ENCODE measurements at regions not wholly inside any gene's neighbourhood (a gene's known extent, or its start where the extent isn't known, plus 50 kb on each side); places are given as distances from the start of the nearest gene placed in this dataset.

DNA sequence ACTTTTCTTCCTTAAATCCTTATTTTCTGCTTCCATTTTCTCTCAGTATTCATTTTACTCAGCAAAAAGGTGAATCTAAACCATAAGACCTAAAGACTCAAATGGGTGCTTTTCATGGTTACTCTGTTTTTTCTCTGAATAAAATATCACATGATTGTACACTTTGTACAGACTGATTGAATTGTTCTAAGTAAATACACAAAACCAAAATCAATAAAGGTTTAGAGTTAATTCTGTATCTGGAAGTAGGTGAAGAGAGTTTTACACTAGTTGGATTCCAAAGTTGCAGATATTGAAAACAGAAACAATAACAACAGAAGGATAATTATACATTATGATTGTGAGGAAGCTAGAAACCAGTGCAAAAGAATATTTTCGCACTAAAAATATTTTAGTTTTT, 546.2 kb downstream of the TUSC7 start:
- no peak for DNase-seq
- intact Hi-C loops (cut with DNase I) = no loop called here

DNA sequence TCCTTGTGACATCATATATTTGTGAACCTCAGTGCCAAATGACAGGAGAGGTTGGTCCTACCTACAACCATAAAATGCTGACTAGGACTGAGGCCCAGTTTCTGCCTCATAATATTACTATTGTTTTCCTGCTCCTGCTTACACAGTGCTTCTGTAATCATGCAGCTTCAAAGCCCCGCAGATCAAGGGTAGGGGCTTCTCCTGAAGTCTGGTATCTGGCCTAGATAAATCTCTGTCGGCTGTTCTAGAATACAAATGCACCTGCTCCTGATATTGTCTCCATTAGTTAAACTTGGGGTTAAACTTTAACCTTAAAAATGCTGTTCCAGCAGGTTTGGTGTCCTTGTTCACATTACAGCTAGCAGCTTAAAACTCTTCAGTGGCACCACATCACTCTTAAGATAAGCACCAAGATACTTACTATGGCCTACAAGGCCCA, 552.4 kb downstream of the TUSC7 start:
- DNase-seq = no peak
- intact Hi-C loops (cut with DNase I) = no loop called here

DNA sequence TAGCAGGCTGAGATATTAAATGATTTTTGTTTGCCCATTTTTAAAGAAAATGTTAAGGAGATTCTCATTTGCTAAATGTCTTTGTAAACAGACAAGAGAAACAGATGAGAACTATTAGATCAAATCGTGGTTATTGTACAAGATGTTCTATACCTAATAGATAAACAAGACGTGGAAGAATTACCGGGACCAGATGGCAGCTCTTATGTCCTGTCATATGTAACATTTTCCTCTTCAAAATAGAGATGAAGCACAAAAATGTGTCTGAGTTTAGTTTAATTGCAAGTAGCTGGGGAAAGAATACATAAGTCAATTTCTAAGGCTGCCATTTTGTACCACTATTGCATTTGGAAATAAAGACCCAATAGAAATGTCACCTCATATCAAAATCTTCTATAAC, 553.7 kb downstream of the TUSC7 start:
- intact Hi-C loops (cut with DNase I) = no loop called here
- DNase-seq = no peak

- intact Hi-C loops (cut with DNase I) = no loop called here
Measured at GRCh38 chr3:117263745-117264144, 554.2 kb downstream of the TUSC7 start.

DNA sequence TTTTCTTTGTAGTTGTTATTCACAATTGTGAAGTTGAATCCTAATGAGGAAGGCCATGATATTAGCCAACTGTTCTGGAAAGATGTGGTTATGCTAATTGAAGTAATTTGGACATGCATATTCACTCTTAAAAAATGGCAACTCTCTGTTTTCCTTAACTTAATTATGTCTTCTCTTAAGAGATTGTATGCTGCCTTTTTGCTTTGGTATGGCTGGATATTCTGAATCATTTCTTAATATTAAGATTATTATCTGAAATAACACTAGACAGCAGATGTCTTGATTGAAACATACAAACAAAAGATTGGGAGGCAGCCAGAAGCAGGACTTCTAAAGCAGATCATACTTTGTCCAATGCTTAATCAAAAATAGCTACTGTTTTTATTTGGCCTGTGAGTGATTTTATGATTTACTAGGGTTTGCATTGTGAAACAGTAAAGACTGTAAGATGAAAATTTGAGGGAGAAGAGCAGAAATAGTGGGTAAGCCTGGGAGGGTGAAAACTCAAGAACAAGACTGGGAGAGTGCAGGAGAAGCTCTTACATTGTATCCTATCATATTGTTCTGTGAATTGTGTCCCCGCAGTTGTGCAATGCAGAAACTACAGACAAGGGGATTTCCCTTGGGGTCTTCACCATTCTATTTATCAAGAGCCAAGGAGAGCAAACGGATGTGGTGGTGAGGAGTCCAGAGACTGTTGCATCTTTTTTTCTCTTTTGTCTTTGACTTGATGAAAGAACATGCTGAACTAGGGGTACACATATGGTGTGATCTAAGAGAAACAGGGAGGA, 554.8 kb downstream of the TUSC7 start:
- intact Hi-C loops (cut with DNase I) = no loop called here
- no peak for DNase-seq

More at GRCh38 chr3:117263745-117264144, 554.2 kb downstream of the TUSC7 start:
- no peak for DNase-seq

GRCh38 chr3:117266806-117267205, 557.2 kb downstream of the TUSC7 start:
- intact Hi-C loops (cut with DNase I) = no loop called here
- no peak for DNase-seq

GRCh38 chr3:117268318-117268717, 558.7 kb downstream of the TUSC7 start:
- no peak for DNase-seq
- intact Hi-C loops (cut with DNase I) = no loop called here

DNA sequence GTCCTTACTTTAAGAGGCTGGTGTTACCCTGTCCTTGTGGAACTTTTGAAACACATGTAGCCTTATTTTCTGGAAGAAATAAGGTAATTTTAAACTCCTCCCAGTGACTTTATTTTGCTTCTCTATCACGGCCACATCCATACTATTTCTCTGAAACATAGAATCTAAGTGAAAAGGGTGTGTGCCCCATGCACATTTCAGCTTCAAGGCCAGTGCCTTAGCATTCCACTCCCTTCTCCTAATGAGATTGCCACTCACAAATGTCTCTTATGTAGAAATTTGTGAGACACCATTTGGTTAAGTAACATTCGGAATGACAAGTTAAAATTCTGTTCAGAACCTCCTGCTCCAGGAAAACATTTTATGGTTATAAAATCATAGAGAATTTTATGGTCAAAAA, 562.7 kb downstream of the TUSC7 start:
- intact Hi-C loops (cut with DNase I) = no loop called here
- no peak for DNase-seq

DNA sequence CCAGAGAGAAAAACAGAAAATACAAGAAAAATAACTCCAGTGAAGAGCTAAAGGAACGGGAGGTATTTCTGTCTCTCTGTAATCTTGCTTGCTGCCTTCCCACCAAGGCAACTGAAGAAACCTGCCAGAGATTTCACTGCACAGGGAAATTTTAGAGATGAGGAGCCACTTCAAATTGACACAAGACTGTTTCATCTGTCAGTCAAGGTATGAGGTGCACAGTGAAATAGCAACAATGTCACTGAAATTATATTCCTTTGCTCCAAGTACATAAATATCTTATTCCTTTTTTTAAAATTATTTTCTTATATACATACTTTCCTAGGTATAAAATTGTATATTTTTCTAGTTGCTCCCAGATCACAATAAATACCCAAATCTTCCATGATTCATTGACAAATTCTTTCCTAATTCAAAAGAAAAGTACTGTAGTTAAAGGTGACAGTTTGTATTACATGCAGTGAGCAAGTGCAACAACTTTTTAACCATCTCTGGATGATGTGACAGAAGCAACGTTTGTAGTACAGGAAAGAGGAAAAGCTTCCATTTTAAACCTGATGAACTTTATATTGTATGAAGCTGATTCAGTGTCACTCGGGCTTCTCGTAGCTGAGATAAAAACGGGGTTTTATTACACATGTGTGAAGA, 563.4 kb downstream of the TUSC7 start:
- intact Hi-C loops (cut with DNase I) = no loop called here
- peak in 4 of 42 donors; percentile 11 to 21 (median 16) for DNase-seq

DNA sequence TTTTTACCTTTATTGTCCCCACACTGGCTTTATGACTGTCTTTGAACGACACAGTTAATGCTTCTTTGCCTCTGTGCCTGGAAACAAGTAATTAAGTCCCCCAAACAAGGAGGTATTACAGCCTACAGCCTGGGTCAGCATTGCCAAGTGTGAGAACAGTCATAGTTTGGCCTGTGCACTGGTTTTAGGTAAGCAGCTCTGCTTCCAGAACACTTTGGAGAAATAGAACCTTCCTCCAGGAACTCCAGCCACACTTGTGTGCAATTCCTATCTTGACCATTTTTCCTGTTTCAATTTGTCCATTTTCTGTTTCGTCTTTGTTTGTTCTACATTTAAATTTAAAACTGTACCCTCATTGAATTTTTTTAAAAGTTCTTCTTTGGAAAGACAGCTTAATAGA, 568.2 kb downstream of the TUSC7 start:
- DNase-seq = peak in 3 of 42 donors; percentile 6 to 47 (median 26)
- intact Hi-C loops (cut with DNase I) = no loop called here

GRCh38 chr3:117278424-117279190, 569.0 kb downstream of the TUSC7 start:
- peak in 3 of 42 donors; percentile 21 to 73 (median 25) for DNase-seq
- intact Hi-C loops (cut with DNase I) = no loop called here

GRCh38 chr3:117281371-117281770, 571.8 kb downstream of the TUSC7 start:
- DNase-seq = peak in 1 of 42 donors; percentile 4

DNA sequence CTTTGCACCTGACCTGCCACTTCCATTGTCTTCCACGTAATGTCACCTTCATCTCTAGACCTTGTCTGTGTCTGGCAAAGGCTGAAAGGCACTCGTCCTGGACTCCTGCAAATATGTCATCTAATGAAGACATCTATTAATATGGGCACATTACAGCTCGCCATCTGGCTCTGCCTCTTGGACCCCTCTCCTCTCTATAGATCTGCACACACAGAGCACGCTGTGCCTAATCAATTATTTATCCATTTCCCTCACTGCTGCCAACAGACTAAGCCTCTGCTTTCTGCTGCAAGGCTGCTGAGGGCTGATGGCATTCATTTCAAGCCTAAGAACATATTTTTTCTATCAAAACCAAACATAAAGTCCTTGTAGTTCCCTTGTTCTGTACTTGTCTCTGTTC, 573.0 kb downstream of the TUSC7 start:
- intact Hi-C loops (cut with DNase I) = no loop called here

More at GRCh38 chr3:117281371-117281770, 571.8 kb downstream of the TUSC7 start:
- intact Hi-C loops (cut with DNase I) = no loop called here

GRCh38 chr3:117285737-117286136, 576.2 kb downstream of the TUSC7 start:
- peak in 13 of 42 donors; percentile 5 to 67 (median 22) for DNase-seq
- intact Hi-C loops (cut with DNase I) = no loop called here

More for the DNA sequence above, 573.0 kb downstream of the TUSC7 start:
- DNase-seq = no peak

GRCh38 chr3:117286488-117286887, 576.9 kb downstream of the TUSC7 start:
- DNase-seq = no peak
- intact Hi-C loops (cut with DNase I) = no loop called here

DNA sequence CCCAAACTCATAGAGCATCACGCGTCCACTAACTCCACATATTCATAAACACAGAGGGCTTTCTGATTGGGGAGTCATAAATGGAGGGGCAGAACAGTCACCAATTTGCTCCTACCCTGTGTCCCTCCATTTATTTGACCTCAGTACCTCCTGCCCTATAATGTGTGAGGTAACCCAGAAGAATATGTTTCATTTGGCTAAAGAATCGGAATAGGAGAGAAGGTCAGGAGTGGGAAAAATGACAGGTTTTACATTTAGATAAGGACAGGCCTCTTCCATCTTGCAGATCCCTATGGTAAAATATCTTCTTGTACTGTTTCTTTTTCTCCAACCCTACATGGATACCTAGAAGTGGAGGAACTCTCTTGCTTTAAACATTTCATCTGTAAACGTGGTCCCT, 578.0 kb downstream of the TUSC7 start:
- DNase-seq = no peak
- intact Hi-C loops (cut with DNase I) = no loop called here

DNA sequence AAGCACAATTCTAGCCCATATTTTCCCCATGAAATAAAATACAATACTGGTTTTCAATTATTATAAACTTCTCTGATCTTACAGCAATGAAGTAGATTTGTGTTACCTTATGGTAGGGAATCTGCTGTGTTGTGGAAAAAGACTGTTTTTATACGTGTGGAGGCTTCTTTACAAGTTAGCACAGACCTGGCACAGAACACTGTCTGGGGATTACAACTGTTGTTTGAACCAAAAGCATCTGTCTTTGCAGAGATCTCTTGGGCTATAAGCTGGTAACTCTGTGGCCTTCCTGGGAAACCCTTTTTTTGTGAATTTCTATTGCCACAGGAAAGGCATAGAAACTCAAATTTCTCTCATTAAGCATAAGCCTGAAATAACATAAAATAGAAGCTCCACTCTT, 581.9 kb downstream of the TUSC7 start:
- no peak for DNase-seq
- intact Hi-C loops (cut with DNase I) = no loop called here

GRCh38 chr3:117297065-117297464, 587.5 kb downstream of the TUSC7 start:
- intact Hi-C loops (cut with DNase I) = no loop called here
- no peak for DNase-seq

DNA sequence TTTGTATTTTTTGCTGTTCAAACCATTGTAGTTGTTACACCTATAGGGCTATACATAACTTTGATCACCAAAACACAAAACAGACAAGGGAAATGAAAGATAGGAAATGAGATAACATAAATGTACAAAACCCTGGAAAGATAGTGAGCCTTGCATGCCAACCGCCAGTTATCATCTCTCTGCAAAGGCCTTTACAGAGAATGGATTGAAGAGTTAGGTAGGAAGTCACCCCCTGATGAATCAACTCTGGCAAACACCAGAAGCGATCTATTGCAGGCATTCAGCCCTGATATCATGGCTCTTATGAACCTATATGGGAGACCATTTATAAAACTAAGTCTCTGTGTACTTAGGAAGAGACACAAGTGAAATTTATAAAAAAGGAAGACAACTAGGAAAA, 588.0 kb downstream of the TUSC7 start:
- DNase-seq = no peak
- intact Hi-C loops (cut with DNase I) = no loop called here

- DNase-seq = no peak
- intact Hi-C loops (cut with DNase I) = no loop called here
Measured at GRCh38 chr3:117298273-117298672, 588.7 kb downstream of the TUSC7 start.
